ENCODE measurements at regions not wholly inside any gene's neighbourhood (a gene's known extent, or its start where the extent isn't known, plus 50 kb on each side); places are given as distances from the start of the nearest gene placed in this dataset.

GRCh38 chr9:8036914-8037524, 237.4 kb upstream of the DMAC1 start:
- TF ChIP-seq CTCF (IDR thresholded peaks at IDR 0.05; ENCODE audit: low read depth, low read length, missing control alignments), result no peak
- DNase-seq (ENCODE audit: low read depth), result no peak
- H3K4me3 ChIP-seq (ENCODE audit: low read depth, low read length), result no peak overlapping the region

GRCh38 chr9:8033794-8034193, 234.2 kb upstream of the DMAC1 start:
- no peak for DNase-seq (ENCODE audit: low read depth)
- no peak overlapping the region for H3K4me3 ChIP-seq (ENCODE audit: low read depth, low read length)
- no peak for TF ChIP-seq CTCF (IDR thresholded peaks at IDR 0.05; ENCODE audit: low read depth, low read length, missing control alignments)

GRCh38 chr9:8030095-8030494, 230.5 kb upstream of the DMAC1 start:
- no peak overlapping the region for H3K4me3 ChIP-seq (ENCODE audit: low read depth, low read length)
- no peak for DNase-seq (ENCODE audit: low read depth)
- no peak for TF ChIP-seq CTCF (IDR thresholded peaks at IDR 0.05; ENCODE audit: low read depth, low read length, missing control alignments)

- DNase-seq (ENCODE audit: low read depth), result no peak
- H3K4me3 ChIP-seq (ENCODE audit: low read depth, low read length), result no peak overlapping the region
- TF ChIP-seq CTCF (IDR thresholded peaks at IDR 0.05; ENCODE audit: low read depth, low read length, missing control alignments), result no peak
These were observed 227.8 kb upstream of the DMAC1 start for GRCh38 chr9:8027351-8027750.

- DNase-seq (ENCODE audit: low read depth), result no peak
- H3K4me3 ChIP-seq (ENCODE audit: low read depth, low read length), result no peak overlapping the region
- no peak for TF ChIP-seq CTCF (IDR thresholded peaks at IDR 0.05; ENCODE audit: low read depth, low read length, missing control alignments)
These were observed 226.0 kb upstream of the DMAC1 start for GRCh38 chr9:8025551-8025950.

GRCh38 chr9:8020186-8020585, 220.6 kb upstream of the DMAC1 start:
- no peak for TF ChIP-seq CTCF (IDR thresholded peaks at IDR 0.05; ENCODE audit: low read depth, low read length, missing control alignments)
- no peak for DNase-seq (ENCODE audit: low read depth)
- no peak overlapping the region for H3K4me3 ChIP-seq (ENCODE audit: low read depth, low read length)

GRCh38 chr9:8019636-8020035, 220.1 kb upstream of the DMAC1 start:
- no peak for TF ChIP-seq CTCF (IDR thresholded peaks at IDR 0.05; ENCODE audit: low read depth, low read length, missing control alignments)
- no peak overlapping the region for H3K4me3 ChIP-seq (ENCODE audit: low read depth, low read length)
- DNase-seq (ENCODE audit: low read depth), result no peak
